GM12878 (cell line): ENCODE measurements at regions not wholly inside any gene's neighbourhood (a gene's known extent, or its start where the extent isn't known, plus 50 kb on each side); places are given as distances from the start of the nearest gene placed in this dataset.
"Not testable (repeated sequence)": the region's sequence is repeated elsewhere in the genome, so short reads cannot be mapped to it uniquely, and the experiment has no call there.

Experiments used
- ATAC-seq: fragments of 200-7000 bp; cut with Tn5 transposase; 3 replicates; pipeline ENCODE4 v1.9.1; 2020; ENCODE audit warnings: mild to moderate bottlenecking, moderate library complexity
- BruUV-seq: library from RNA; stranded (reverse); fragments of 400-500 nt; replicated peaks from 2 replicates; lab custom pipeline; 2021; lab: Mats Ljungman, UMichigan
- CTCF ChIA-PET: fragments of 300-600 bp; sonication (Branson Sonifier 250); formaldehyde crosslinking; extraction: SDS; loops from one replicate; lab custom pipeline; 2021; ENCODE audit warnings: inconsistent platforms; lab: Yijun Ruan, JAX
- POLR2A ChIA-PET: fragments of 350-600 bp; formaldehyde crosslinking; extraction: SDS; loops from one replicate; lab custom pipeline; 2021; ENCODE audit warnings: inconsistent platforms; lab: Charles Lee
- RAD21 ChIA-PET: fragments of 300-600 bp; sonication (Branson Sonifier 250); formaldehyde crosslinking; loops from one replicate; lab custom pipeline; 2023; ENCODE audit warnings: antibody characterized with exemption; ENCODE audit not compliant: unreplicated experiment; lab: Charles Lee
- SMC1A ChIA-PET: fragments of 300-600 bp; sonication (Branson Sonifier 250); formaldehyde crosslinking; loops from one replicate; lab custom pipeline; 2023; ENCODE audit not compliant: unreplicated experiment, uncharacterized antibody; lab: Charles Lee
- DNase-seq: peaks from one replicate; pipeline ENCODE4 v3.0.0-alpha.2; 2011; ENCODE audit warnings: low read depth, low spot score
- FAIRE-seq: peaks from 3 replicates; lab custom pipeline; 2011; peaks lifted over from hg19 to GRCh38; lab: Jason Lieb, UNC
- H2AFZ ChIP-seq: 2 replicates; pipeline ENCODE4 v1.6.0; 2011; ENCODE audit warnings: low read depth, low read length, control low read depth; ENCODE audit not compliant: control insufficient read depth
- H3K27ac ChIP-seq: 2 replicates; pipeline ENCODE4 v1.5.1; 2011; ENCODE audit warnings: control low read depth; ENCODE audit not compliant: control insufficient read depth, insufficient read depth
- H3K27me3 ChIP-seq, 2 experiments: replicated peaks in 1 of 2; 2 replicates each; pipeline versions ENCODE4 v1.6.0 to v1.6.1; 2011; ENCODE audit warnings: low read length in 1 of 2; ENCODE audit not compliant: control insufficient read depth in 2 of 2, insufficient read depth in 2 of 2
- H3K36me3 ChIP-seq, 2 experiments: 2 replicates each; pipeline ENCODE4 v1.5.1; 2011; ENCODE audit warnings: low read length in 1 of 2; ENCODE audit not compliant: control insufficient read depth in 2 of 2, insufficient read depth in 2 of 2
- H3K4me1 ChIP-seq: 2 replicates; pipeline ENCODE4 v1.6.1; 2011; ENCODE audit warnings: mild to moderate bottlenecking, low read length, moderate library complexity, mixed read lengths; ENCODE audit not compliant: control insufficient read depth, insufficient read depth
- H3K4me2 ChIP-seq: 2 replicates; pipeline ENCODE4 v1.6.0; 2011; ENCODE audit warnings: control low read depth; ENCODE audit not compliant: control insufficient read depth, insufficient read depth
- H3K4me3 ChIP-seq: fragments of 200-600 bp; sonication (generic); 2 replicates; pipeline ENCODE4 v1.5.1; 2016
- H3K79me2 ChIP-seq: 2 replicates; pipeline ENCODE4 v1.6.0; 2011; ENCODE audit warnings: low read length; ENCODE audit not compliant: control insufficient read depth, insufficient read depth
- H3K9ac ChIP-seq: 2 replicates; pipeline ENCODE4 v1.8.0; 2011; ENCODE audit warnings: low read length, control low read depth, mixed read lengths; ENCODE audit not compliant: control insufficient read depth, insufficient read depth
- H3K9me3 ChIP-seq: replicated peaks from 3 replicates; pipeline ENCODE4 v1.5.1; 2011; ENCODE audit warnings: mild to moderate bottlenecking, low read length; ENCODE audit not compliant: control insufficient read depth, insufficient read depth
- H4K20me1 ChIP-seq: 2 replicates; pipeline ENCODE4 v1.6.0; 2011; ENCODE audit not compliant: control insufficient read depth, insufficient read depth
- CREM ChIP-seq: IDR thresholded peaks from 2 replicates; pipeline ENCODE4 v1.6.1; 2014; ENCODE audit warnings: antibody characterized with exemption, low read depth
- ETV6 ChIP-seq, 2 experiments: fragments of 450-650 bp in 1 of 2; IDR thresholded peaks in 1 of 2; conservative IDR thresholded peaks in 1 of 2; 2 replicates each; pipeline ENCODE4 v1.6.1; 2014; ENCODE audit warnings: antibody characterized with exemption in 1 of 2, borderline replicate concordance in 1 of 2, low read depth in 1 of 2, mild to moderate bottlenecking in 1 of 2, moderate library complexity in 1 of 2
- JUNB ChIP-seq: IDR thresholded peaks from 2 replicates; pipeline ENCODE4 v1.6.1; 2016; ENCODE audit warnings: antibody characterized with exemption, mild to moderate bottlenecking
- NFIC ChIP-seq: IDR thresholded peaks from 2 replicates; pipeline ENCODE4 v1.6.1; 2012; ENCODE audit warnings: low read depth, mild to moderate bottlenecking, inconsistent platforms, low read length, moderate library complexity
- RUNX3 ChIP-seq: IDR thresholded peaks from 2 replicates; pipeline ENCODE4 v1.6.1; 2012; ENCODE audit warnings: low read length, inconsistent platforms
- SPI1 ChIP-seq: IDR thresholded peaks from 2 replicates; pipeline ENCODE4 v1.6.1; 2011; ENCODE audit warnings: low read depth, mild to moderate bottlenecking, low read length, moderate library complexity, borderline replicate concordance; ENCODE audit not compliant: insufficient read depth
- WGBS: methylation state at CpG from one replicate; pipeline ENCODE4 v1.1.6; 2016; ENCODE audit warnings: low lambda C conversion rate; ENCODE audit not compliant: insufficient replicate concordance, insufficient coverage; ENCODE audit errors: missing lambda C conversion rate; 5-methylcytosine and 5-hydroxymethylcytosine counted together
- in situ Hi-C: fragments of 300-500 bp; cut with MboI; formaldehyde crosslinking; loops from 9 replicates; pipeline ENCODE4 v1.14.3; 2018; ENCODE audit warnings: mixed read lengths
- intact Hi-C: fragments of 100-400 bp; cut with micrococcal nuclease; formaldehyde crosslinking; loops from one replicate; pipeline ENCODE4 v1.14.2; 2022; ENCODE audit not compliant: unreplicated experiment

- H3K9ac ChIP-seq, H3K9me3 ChIP-seq, DNase-seq, H3K4me2 ChIP-seq, CTCF ChIA-PET, H3K27me3 ChIP-seq, H3K27ac ChIP-seq, H3K4me1 ChIP-seq, intact Hi-C loops, SMC1A ChIA-PET, H3K79me2 ChIP-seq, BruUV-seq, H4K20me1 ChIP-seq, H3K4me3 ChIP-seq, FAIRE-seq, H3K36me3 ChIP-seq, RAD21 ChIA-PET, in situ Hi-C loops, H2AFZ ChIP-seq, POLR2A ChIA-PET, ATAC-seq: not testable (repeated sequence)
- WGBS: 100% methylated on average over 1 of the region's 3 CpGs
Observed at GRCh38 chr1:120531455-120531854, 116.6 kb downstream of the NBPF8 start.

GRCh38 chr1:120534361-120535047 is 119.7 kb downstream of the NBPF8 start:
- peak; percentile 30 for DNase-seq
- TSS peak; percentile 58 for BruUV-seq
- in situ Hi-C loops: not testable (repeated sequence)

More at GRCh38 chr1:120534361-120535047, 119.7 kb downstream of the NBPF8 start:
- H2AFZ ChIP-seq, CTCF ChIA-PET, intact Hi-C loops, H3K9me3 ChIP-seq, H3K9ac ChIP-seq, SMC1A ChIA-PET, H3K4me1 ChIP-seq, H3K36me3 ChIP-seq, H3K27me3 ChIP-seq, H3K79me2 ChIP-seq, RAD21 ChIA-PET, POLR2A ChIA-PET, FAIRE-seq, H3K4me2 ChIP-seq, H4K20me1 ChIP-seq: not testable (repeated sequence)
- TF ChIP-seq JUNB: peak; percentile 60
- peak; percentile 19; the same call in 1 of the 2 replicates for TF ChIP-seq CREM
- TF ChIP-seq RUNX3: peak; percentile 31; the same call in 1 of the 2 replicates
- peak in 1 of 2 experiments; percentile 22; a peak in 1 of 4 replicates for TF ChIP-seq ETV6 (conservative IDR thresholded peaks at IDR 0.05 in 1 of 2, IDR thresholded peaks at IDR 0.05 in 1 of 2; ENCODE audit: borderline replicate concordance in 1 of 2, low read depth in 1 of 2)
- peak; percentile 43; the same call in 1 of the 2 replicates for TF ChIP-seq SPI1
- peak; percentile 53; the same call in 1 of the 2 replicates for TF ChIP-seq NFIC
- Histone ChIP-seq H3K4me3 (0 out of 2 replicates have a peak overlapping the region, but pooled peaks have one; percentile 12), H3K27ac (peak overlapping the region; percentile 58)
- peak; percentile 87 for ATAC-seq
- WGBS: 0% methylated on average over 2 of the region's 2 CpGs
